ENCODE measurements at regions not wholly inside any gene's neighbourhood (a gene's known extent, or its start where the extent isn't known, plus 50 kb on each side); places are given as distances from the start of the nearest gene placed in this dataset.

DNA sequence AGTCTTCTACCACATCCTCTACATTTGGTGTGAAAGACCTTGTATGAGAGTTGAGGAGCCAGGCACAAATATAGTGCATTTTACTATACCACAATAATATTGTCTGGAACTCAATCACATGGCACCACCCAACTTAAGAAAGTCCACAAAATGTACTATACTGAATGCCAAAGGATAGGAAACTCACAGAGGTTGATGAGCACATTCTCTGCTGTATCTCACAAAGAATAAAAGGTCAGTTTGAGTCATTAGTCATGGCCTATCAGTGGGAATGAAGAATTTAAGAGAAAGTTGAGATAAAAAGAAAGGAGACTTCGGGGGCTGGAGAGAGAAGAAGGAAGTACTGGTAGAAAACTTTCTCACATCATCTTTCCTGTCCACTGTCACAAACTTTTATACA lies 134.3 kb downstream of the RDH14 start:
- H3K4me3 ChIP-seq (ENCODE audit: low read depth, low read length) = no peak overlapping the region
- TF ChIP-seq CTCF (IDR thresholded peaks at IDR 0.05; ENCODE audit: low read depth, low read length) = no peak

DNA sequence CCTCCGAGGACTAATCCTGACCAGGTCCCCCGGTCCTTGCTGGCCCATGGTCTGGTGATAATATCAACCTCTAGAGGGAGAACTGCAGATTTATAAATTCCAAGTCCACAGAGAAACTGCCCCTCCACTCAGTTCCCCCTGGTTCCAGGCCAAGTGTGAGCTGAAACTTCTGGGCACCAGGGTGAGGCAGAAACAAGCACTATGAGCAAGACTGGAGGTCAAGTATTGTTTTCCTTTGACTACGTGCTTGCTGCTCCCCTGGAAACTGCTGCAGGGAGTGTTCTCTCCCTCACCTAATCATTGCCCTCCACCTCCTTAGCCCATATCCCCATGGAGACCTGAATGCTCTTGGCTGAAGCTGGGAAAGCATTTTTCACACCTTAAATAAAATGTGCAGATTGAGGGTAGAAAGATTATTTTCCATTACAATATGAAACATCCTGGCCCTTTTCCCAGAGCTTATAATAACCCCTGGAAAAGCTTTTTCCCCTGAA lies 135.2 kb downstream of the RDH14 start:
- H3K4me3 ChIP-seq (ENCODE audit: low read depth, low read length) = no peak overlapping the region
- TF ChIP-seq CTCF (IDR thresholded peaks at IDR 0.05; ENCODE audit: low read depth, low read length) = no peak

GRCh38 chr2:18423636-18424035 lies 136.8 kb downstream of the RDH14 start:
- no peak overlapping the region for H3K4me3 ChIP-seq (ENCODE audit: low read depth, low read length)
- no peak for TF ChIP-seq CTCF (IDR thresholded peaks at IDR 0.05; ENCODE audit: low read depth, low read length)

GRCh38 chr2:18422432-18423165 lies 137.9 kb downstream of the RDH14 start:
- TF ChIP-seq CTCF (IDR thresholded peaks at IDR 0.05; ENCODE audit: low read depth, low read length) = no peak
- no peak overlapping the region for H3K4me3 ChIP-seq (ENCODE audit: low read depth, low read length)

GRCh38 chr2:18413676-18414396 lies 146.6 kb downstream of the RDH14 start:
- peak overlapping the region; percentile 13 for H3K4me3 ChIP-seq (ENCODE audit: low read depth, low read length)
- no peak for TF ChIP-seq CTCF (IDR thresholded peaks at IDR 0.05; ENCODE audit: low read depth, low read length)

DNA sequence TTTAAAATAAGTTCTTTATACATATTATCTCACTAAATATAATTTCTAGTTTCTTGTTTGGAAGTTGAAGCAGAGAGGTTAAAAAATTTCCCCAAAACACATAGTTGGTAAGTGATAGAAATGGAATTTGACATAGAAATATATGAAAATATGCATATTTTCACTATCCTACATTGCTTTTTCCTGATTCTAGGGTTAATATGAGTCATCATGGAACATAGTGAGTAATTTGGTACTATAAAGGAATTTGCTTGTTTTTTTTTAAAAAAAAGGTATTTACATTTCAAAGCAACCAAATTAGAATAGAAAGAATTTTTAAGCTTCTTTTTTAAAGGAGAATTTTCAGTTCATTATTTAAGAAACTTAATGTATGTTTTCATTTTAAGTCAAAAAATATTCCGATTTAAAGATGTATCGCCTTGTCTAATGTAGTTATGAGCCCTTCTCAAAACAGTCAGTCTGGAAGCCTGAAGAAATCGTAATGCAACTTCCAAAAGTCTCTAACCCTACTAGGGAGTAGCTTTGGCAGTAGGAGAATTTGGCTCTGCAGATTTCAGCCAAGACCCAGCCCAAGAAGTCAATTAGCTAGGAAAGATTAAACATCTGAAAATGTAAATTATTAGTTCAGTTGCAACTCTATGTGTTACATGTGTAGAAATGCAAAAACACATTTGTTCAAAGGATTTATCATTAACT lies 147.3 kb downstream of the RDH14 start:
- peak overlapping the region; percentile 13 for H3K4me3 ChIP-seq (ENCODE audit: low read depth, low read length)

More for the DNA sequence above, 147.3 kb downstream of the RDH14 start:
- no peak for TF ChIP-seq CTCF (IDR thresholded peaks at IDR 0.05; ENCODE audit: low read depth, low read length)
